ENCODE measurements at regions not wholly inside any gene's neighbourhood (a gene's known extent, or its start where the extent isn't known, plus 50 kb on each side); places are given as distances from the start of the nearest gene placed in this dataset.

DNA sequence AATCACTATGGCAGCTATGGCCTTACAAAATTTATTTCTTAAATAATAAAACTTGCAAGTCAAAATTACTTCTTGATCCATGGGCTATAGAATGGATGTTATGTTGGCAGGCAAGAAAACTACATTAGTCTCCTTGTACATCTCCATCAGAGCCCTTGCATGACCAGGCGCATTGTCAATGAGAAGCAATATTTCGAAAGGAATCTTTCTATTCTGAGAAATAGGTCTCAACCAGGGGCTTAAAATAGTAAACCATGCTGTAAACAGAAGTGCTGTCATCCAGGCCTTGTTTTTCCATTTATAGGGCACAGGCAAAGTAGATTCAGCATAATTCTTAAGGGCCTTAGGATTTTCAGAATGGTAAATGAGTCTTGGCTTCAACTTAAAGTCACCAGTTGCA, 220.1 kb downstream of the SREK1 start (continued):
- TF ChIP-seq, protein P1, sequence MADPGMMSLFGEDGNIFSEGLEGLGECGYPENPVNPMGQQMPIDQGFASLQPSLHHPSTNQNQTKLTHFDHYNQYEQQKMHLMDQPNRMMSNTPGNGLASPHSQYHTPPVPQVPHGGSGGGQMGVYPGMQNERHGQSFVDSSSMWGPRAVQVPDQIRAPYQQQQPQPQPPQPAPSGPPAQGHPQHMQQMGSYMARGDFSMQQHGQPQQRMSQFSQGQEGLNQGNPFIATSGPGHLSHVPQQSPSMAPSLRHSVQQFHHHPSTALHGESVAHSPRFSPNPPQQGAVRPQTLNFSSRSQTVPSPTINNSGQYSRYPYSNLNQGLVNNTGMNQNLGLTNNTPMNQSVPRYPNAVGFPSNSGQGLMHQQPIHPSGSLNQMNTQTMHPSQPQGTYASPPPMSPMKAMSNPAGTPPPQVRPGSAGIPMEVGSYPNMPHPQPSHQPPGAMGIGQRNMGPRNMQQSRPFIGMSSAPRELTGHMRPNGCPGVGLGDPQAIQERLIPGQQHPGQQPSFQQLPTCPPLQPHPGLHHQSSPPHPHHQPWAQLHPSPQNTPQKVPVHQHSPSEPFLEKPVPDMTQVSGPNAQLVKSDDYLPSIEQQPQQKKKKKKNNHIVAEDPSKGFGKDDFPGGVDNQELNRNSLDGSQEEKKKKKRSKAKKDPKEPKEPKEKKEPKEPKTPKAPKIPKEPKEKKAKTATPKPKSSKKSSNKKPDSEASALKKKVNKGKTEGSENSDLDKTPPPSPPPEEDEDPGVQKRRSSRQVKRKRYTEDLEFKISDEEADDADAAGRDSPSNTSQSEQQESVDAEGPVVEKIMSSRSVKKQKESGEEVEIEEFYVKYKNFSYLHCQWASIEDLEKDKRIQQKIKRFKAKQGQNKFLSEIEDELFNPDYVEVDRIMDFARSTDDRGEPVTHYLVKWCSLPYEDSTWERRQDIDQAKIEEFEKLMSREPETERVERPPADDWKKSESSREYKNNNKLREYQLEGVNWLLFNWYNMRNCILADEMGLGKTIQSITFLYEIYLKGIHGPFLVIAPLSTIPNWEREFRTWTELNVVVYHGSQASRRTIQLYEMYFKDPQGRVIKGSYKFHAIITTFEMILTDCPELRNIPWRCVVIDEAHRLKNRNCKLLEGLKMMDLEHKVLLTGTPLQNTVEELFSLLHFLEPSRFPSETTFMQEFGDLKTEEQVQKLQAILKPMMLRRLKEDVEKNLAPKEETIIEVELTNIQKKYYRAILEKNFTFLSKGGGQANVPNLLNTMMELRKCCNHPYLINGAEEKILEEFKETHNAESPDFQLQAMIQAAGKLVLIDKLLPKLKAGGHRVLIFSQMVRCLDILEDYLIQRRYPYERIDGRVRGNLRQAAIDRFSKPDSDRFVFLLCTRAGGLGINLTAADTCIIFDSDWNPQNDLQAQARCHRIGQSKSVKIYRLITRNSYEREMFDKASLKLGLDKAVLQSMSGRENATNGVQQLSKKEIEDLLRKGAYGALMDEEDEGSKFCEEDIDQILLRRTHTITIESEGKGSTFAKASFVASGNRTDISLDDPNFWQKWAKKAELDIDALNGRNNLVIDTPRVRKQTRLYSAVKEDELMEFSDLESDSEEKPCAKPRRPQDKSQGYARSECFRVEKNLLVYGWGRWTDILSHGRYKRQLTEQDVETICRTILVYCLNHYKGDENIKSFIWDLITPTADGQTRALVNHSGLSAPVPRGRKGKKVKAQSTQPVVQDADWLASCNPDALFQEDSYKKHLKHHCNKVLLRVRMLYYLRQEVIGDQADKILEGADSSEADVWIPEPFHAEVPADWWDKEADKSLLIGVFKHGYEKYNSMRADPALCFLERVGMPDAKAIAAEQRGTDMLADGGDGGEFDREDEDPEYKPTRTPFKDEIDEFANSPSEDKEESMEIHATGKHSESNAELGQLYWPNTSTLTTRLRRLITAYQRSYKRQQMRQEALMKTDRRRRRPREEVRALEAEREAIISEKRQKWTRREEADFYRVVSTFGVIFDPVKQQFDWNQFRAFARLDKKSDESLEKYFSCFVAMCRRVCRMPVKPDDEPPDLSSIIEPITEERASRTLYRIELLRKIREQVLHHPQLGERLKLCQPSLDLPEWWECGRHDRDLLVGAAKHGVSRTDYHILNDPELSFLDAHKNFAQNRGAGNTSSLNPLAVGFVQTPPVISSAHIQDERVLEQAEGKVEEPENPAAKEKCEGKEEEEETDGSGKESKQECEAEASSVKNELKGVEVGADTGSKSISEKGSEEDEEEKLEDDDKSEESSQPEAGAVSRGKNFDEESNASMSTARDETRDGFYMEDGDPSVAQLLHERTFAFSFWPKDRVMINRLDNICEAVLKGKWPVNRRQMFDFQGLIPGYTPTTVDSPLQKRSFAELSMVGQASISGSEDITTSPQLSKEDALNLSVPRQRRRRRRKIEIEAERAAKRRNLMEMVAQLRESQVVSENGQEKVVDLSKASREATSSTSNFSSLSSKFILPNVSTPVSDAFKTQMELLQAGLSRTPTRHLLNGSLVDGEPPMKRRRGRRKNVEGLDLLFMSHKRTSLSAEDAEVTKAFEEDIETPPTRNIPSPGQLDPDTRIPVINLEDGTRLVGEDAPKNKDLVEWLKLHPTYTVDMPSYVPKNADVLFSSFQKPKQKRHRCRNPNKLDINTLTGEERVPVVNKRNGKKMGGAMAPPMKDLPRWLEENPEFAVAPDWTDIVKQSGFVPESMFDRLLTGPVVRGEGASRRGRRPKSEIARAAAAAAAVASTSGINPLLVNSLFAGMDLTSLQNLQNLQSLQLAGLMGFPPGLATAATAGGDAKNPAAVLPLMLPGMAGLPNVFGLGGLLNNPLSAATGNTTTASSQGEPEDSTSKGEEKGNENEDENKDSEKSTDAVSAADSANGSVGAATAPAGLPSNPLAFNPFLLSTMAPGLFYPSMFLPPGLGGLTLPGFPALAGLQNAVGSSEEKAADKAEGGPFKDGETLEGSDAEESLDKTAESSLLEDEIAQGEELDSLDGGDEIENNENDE (IDR thresholded peaks at IDR 0.05; ENCODE audit: insufficient replicate concordance, low read length), result no peak
- no peak for TF ChIP-seq ZNF274 (IDR thresholded peaks at IDR 0.05; ENCODE audit: borderline replicate concordance, extremely low read depth, low read length)
- TF ChIP-seq TEAD4 (IDR thresholded peaks at IDR 0.05; ENCODE audit: low read depth, low read length), result no peak
- TF ChIP-seq, protein P2, sequence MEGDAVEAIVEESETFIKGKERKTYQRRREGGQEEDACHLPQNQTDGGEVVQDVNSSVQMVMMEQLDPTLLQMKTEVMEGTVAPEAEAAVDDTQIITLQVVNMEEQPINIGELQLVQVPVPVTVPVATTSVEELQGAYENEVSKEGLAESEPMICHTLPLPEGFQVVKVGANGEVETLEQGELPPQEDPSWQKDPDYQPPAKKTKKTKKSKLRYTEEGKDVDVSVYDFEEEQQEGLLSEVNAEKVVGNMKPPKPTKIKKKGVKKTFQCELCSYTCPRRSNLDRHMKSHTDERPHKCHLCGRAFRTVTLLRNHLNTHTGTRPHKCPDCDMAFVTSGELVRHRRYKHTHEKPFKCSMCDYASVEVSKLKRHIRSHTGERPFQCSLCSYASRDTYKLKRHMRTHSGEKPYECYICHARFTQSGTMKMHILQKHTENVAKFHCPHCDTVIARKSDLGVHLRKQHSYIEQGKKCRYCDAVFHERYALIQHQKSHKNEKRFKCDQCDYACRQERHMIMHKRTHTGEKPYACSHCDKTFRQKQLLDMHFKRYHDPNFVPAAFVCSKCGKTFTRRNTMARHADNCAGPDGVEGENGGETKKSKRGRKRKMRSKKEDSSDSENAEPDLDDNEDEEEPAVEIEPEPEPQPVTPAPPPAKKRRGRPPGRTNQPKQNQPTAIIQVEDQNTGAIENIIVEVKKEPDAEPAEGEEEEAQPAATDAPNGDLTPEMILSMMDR (IDR thresholded peaks at IDR 0.05; ENCODE audit: control extremely low read depth in 1 of 3, insufficient read depth in 1 of 3, low read depth in 1 of 3, low read length in 3 of 3), result no peak
- no peak for TF ChIP-seq POU5F1 (IDR thresholded peaks at IDR 0.05; ENCODE audit: low read depth, low read length)
- no peak for TF ChIP-seq NANOG (IDR thresholded peaks at IDR 0.05; ENCODE audit: insufficient read depth, low read depth, low read length, poor library complexity, severe bottlenecking)
- TF ChIP-seq CEBPB (IDR thresholded peaks at IDR 0.05; ENCODE audit: low read depth, low read length), result no peak
- TF ChIP-seq KDM4A (IDR thresholded peaks at IDR 0.05; ENCODE audit: low read depth, low read length, severe bottlenecking), result no peak
- TF ChIP-seq CHD1 (IDR thresholded peaks at IDR 0.05; ENCODE audit: low read depth, low read length), result no peak
- TF ChIP-seq EGR1 (IDR thresholded peaks at IDR 0.05; ENCODE audit: borderline replicate concordance, low read depth, low read length), result no peak
